GM18502 (cell line): ENCODE measurements at regions not wholly inside any gene's neighbourhood (a gene's known extent, or its start where the extent isn't known, plus 50 kb on each side); places are given as distances from the start of the nearest gene placed in this dataset.

ENCODE experiments used
- ATAC-seq: cut with Tn5 transposase; IDR thresholded peaks from one replicate; pipeline ENCODE4 v1.9.1; 2021; ENCODE audit warnings: mild to moderate bottlenecking; ENCODE audit not compliant: unreplicated experiment, poor library complexity

DNA sequence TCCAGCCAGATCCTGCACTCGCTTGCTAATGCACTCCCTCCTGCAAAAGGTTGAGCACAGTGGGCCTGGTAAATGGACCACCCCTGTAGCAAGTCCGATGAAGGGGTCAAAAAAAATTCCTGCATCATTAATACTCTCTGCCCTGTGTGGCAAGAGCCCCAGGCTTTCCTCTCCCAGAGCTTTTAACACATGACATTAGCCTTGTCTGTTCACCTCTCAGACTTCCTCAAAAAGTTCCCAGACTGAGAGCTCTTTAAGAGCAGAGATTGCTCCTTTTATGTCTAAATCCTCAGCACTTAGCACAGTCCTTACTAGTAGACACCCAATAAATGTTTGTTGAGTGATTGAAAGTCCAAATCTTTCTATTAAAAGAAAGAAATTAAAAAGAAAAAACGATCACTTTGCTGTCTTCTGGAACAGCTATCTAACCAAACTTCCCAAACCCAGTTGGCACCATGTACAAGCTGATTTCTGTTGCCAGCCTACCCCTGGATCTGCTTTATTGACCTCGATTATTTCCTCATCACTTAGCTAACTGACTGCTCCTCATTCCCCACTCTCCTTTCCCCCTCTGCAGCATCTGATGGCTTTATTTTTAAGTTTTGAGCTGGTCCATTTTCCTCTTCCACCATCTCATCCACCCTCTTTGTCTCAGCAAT is 209.8 kb downstream of the ENC1 start:
- ATAC-seq = no peak

DNA sequence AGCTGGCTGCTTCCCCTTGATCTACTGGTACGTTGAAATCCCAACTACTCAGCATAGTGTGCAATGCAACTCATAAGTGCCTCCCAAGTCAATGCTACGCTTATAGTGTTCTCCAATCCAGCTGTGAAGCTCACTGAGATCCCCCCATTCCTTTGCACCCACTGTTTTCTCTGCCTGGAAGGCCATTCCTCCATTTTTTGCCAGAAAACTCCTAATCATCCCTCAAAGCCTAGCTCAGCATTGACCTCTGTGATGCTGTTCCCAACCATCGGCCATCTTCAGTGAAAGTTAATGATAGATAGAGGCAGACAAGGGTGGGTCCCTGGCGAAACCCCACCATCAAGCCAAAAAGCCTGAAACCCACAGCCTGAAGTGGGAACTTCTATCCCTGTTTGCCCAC is 211.0 kb downstream of the ENC1 start:
- ATAC-seq = no peak

DNA sequence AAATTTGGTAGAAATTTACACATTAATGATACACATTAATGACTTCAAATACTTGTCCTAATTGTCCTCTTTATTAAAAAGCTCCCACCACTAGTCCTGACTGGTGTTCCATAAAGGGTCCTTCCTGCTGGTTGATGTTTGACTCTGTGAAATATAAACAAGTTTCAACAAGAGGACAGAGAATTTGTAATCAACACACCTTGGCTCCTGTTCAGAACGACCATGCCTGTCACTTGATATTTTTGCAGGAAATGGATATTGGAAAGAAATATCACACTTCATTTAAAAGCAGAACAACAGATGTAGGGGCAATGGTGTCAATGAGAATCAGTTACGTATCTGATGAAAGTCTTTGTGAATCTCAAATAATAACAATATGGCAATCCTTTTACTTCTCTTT is 211.7 kb downstream of the ENC1 start:
- no peak for ATAC-seq

DNA sequence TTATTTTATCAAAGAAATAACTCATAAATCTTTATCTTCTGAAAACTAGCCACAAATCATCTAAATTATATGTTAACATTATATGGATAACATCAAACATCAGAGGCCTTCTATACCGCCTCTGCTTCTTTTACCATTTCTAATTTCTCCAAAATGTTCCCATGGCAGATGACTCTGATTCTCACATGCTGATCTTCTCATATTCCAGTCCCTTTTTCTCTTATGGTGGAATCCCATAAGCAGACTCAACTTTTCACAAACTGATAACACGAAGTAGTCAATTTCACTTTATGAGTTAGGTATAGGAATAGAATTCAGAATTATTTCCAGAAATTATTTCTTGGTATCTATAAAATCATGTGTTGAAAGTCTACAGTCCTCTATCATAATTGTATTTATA is 212.3 kb downstream of the ENC1 start:
- no peak for ATAC-seq

DNA sequence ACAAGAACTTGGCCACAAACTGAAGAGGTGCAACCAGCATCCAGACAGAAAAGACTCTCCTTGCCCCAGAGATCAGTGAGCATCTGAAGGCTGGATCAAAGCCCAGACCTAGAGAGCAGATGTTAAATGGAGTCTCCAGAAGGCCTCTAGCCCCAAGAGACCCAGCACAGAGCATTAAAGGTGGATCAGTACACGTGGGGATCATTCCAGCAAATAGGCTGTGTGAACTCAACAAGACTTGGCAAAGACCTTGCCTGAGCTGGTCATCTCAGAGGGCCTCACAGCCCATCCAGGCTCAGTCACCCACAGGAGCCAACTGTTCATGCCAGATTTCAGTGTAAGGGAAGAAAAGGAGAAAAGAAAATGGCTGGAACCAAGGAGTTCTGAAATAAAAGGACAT is 214.0 kb downstream of the ENC1 start:
- ATAC-seq = no peak

DNA sequence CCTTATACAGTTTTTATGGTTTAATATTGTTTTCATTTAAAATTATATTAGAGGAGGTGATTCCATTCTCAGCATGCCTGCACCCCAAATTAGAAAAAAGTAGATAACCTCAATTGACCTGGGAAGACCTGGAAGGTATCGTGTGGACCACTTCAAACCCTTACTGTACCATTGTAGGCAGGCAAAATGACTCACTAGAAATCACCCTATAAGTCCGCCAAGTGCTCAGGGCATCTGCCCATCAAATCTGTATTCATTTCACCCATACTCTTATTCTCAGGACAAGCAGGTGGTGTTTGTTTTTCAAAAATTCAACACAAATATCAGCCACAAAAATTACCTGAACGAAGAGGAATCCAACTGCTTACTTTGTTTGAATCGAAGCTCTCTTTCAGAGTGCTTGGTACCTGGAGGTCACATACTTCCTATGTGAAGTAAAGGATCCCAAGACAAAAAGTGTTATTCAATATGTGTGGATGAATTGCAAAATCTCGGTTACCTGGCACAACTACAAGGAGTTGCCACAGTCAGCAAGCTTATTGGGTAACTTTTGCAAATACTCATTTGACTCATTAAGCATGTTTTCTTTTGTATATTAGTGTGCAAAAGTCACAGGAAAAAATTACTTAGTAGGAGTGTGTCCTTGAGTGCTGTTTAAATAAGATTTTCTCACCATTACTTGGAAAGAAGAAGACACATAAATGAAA is 216.2 kb downstream of the ENC1 start:
- no peak for ATAC-seq

DNA sequence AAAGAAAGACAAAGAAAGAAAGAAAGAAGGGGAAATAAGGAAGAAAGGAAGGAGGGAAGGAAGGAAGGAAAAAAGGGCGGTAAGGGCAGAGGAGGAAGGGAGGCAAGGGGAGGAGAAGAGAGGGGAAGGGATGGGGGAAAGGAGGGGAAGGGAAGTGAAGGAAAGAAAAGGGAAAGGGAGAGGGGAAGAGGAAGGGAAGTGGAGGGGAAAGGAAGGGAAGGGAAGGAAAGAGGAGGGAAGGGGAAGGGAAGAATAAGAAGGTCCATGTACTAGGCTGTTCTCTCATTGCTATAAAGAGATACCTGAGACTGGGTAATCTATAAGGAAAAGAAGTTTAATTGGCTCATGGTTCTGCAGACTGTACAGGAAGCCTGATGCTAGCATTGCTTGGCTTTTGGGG is 217.1 kb downstream of the ENC1 start:
- ATAC-seq = no peak

DNA sequence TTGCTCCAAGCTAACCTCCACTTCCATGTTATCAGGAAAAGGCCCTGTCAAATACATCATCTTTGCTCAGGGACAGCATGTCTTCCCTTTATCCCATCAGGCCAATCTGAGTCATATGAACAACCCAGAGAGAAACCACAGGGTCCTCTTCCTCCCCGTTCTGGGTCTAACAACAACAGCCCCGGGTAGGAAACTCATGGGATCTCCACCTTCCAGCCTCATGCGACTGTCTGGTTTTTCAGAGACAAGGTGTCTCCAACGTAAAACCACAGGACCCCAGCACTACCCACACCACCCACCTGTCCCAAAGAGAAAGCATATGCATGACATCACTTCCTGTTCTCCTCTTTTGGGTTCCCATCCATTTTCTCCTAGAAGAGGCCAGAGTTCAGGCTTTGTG is 217.9 kb downstream of the ENC1 start:
- ATAC-seq = no peak

DNA sequence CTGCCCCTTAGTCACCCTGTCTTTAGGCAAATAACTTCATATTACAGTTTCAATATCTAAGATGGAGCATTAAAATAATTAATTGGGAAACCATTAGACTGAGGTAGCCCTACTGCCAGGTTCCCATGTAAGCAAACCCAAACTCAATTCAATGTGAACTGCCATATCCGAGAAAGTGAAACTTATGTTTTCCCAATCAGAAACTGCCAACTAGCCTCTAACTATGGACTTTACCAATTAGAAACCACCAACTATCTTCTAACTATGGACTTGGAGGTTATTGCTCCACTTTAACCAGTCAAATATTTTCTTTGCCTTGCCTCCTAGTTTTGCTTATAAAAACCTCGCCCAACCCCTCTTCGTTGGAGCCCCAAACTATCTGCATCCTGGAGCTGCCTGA is 218.5 kb downstream of the ENC1 start:
- ATAC-seq = no peak

DNA sequence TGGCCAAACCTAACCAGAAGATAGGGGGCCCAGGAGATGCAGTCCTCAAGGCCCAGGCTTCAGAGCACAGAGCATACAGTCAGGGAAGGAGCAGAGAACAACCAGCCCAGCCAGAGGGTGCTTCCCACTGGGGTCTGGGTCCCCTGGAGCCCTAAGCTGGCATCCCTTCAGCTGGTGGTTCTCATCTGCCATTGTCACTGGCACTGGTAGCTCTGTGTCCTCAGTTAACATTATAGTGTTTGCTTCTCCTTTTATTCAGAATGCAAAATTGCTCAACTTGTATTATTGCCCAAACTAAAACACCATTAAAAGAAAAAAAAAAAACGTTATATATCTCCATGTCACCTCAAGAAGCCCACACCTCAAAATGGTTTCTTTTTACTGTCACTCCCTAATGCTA is 219.2 kb downstream of the ENC1 start:
- no peak for ATAC-seq

DNA sequence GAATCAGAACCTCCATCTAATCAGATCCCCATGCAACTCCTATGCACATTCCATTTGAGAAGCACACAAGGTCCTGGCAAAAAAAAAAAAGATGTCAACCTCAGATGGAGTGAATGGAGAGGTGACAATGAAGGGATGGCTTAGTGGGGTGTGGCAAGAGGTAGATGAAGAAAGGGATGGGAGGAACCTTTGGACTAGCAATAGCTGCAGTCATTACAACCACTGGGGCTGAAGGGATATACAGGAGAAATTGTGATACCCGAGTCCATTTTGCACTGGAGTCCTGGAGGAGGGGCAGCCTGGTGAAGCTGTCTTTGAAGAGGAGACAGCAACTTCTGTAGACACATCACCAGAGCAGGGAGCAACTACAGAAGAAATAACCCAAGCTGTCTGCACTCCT is 219.6 kb downstream of the ENC1 start:
- no peak for ATAC-seq

DNA sequence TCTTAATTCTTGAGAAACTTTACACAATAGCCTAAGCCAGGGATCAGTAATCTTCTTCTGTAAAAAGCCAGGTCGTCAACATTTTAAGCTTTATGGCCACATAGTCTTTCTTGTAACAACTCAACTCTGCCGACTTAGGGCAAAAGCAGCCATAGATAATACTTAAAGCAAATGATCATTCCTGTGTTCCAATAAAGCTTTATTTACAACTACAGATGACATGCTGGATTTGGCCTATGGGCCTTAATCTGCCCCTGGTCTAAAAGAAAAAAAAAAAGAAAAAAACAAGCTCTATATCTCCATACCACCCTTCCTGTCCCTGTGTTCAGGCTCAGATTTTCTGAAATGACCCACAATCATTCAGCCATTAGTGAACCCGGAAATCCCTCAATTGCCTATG is 220.3 kb downstream of the ENC1 start:
- no peak for ATAC-seq

DNA sequence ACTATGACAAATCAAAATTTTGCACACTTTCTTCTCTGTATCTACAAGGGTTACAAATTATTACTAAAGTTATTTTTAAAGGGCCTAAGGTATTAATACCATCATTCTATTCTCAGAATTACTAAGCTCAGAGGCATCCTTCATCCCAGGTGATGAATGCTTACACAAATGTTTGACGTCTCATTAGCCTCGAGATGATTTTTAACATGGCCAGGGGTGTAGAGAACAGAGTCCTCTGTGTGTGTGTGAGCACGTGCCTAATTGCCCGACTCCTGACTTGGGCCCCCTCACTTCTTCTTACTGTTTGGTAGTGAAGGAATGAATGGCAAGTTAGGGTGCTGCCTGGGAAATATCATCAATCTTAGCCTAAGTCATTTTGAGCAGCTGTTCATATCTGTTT is 221.1 kb downstream of the ENC1 start:
- no peak for ATAC-seq

DNA sequence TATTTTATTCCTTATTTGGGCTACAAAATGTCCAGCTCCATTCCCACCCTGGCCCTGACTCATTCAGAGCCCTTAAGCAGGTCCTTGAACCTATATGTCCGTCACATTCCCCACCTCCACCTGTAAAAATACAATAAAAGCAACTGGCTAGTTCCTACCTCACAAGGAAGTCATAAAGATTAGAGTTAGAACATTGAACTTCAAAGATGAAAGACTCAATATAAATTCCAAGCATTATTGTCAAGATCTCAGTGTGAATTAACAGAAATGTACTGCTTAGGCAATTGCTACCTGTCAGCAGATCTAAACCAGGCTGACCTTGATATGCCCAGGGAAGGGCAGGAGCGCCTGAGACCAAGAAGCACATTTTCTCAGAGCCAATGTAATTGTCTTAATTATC is 221.8 kb downstream of the ENC1 start:
- no peak for ATAC-seq

DNA sequence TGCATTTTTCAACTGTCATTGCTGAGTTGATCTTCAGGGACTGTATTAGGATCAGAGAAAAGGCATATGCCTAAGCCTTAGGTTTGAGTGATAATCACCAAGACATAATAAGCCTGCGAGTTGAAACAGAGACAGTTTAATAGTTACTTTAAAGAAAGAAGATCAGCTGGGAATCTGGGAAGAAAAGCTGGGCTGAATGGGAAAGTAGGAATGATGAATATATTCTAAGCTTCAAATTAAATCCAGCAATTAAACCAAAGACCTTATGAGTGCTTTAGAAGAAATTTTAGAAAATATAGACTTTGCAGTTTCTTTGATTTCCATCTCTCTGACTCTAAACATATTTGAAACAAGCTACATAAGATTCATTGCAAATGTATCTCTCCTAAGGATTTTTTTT is 222.3 kb downstream of the ENC1 start:
- ATAC-seq = no peak

DNA sequence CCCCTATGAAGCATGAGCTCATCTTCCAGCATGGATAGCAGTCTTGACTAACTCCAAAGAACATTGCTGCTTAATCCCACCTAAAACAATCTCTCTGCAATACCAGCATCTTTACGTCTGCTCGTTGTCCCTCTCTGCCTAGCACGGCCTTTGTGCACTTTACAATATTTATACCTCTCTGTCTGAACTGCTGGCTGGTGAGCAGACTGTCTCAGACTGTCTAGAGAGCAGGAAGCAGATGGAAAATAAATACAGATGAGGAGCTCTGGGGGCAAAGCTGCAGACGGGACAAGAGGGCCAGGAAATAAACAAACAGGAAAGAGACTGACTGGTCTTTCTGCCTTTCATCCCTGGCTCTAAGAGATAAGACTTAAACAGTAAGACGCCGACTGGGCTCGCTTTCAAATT is 224.8 kb downstream of the ENC1 start:
- no peak for ATAC-seq

DNA sequence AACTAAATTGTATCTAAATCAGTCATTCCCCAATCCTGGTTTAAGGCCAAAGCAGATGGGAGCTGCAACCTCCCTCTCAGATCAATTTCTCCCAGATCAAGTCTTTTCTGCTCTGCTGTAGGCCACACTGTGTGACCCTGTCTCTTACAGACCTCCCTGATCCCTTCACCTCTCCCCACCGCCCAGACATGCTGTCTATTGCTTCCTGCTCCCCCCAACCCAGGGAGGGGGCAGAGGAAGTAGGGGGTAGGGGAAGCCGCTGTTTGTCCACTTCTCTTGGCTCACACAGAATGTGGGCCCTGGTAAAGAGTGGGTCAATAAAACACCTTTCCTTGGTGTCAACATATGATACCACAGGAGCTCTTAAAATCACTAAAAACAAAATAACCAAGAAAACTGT is 226.3 kb downstream of the ENC1 start:
- no peak for ATAC-seq

DNA sequence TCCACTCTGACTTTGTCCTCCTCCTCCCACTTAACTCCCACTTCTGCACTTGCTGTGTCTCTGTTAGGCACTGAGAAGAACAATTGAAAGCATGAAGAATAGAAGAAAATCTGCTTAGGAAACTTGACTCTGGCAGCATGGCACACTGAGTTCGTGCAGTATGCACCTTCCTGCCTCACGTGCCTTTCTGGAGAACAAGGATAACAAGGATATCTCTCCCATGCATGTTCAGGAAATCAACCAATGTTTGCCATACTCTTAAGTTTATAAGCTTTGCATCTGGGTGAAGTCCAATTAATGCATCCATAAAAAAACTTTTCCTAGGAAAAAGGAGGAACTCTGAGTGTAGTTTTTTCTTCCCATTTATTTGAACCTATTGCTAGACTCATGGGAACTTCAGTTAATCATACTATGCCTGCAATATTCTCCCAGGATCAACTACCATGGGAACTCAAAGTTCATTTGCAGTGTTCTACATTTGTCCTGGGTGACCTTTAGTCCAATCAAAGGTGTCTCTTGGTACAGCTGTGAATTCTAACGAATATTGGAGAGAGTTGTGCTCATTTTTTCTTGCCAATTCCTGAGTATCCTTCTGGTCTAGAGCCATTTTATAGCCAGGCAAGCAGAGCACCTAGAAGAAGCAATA is 227.0 kb downstream of the ENC1 start:
- ATAC-seq = no peak

DNA sequence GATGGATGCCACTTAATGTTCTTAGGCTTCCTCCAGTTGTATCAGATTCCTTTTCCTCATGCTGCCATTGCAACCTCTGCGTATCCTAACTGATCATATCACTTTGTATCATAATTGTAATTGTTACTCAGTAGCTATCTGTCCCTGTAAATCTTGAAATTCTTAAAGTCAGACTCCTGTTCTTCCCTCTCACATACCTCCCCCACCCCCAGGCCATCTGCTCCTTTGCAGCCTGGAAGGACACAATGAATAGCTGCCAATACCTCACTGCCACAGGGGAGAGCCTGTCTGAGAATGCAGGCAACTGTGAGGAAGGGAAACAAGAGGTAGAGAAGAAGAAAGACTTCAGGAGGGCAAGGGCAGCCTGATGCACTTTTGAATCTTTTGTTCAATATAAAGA is 228.5 kb downstream of the ENC1 start:
- no peak for ATAC-seq

DNA sequence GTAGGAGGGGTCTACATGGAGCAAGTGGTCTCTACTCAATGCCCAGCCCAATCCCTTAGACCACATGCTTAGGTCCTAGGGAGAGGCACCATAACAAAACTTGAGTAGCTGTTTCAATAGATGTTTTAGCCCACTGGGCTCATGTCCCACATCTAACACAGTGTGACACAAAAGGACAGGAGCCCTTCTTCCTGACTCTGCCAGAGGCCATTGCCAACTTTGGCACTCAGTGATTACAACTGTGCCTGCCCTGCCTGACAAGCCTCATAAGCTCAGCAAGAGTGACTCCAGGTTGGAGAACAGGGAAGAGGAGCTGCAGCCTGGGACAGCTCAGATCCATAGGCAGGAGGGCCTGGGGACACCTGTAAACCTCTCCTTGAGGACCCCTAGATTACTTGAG is 230.8 kb downstream of the ENC1 start:
- no peak for ATAC-seq

DNA sequence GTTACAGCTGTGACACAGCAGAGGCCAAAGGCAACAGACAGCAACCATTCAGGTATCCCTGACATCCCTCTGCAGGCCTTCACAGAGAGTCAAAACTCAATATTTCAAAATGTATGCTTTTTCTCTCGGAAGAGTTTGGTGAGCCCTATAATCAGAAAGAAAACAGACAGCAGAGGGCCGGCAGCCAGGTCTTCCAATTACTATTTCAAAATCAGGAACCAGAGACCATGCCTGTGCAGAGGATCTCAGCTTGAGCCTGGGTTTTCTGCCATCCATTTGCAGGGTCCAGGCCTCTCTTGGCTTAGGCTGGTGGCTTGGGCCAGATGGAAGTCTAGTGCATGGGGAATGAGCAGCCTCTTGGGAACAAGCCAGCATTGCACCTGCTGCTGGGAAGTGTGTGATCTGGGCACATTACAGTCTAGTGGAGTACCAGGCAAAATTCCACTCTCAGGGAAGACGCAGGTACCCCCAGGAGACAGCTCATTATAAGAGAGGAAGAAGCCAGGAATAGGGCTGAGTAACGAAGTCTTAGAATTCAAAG is 231.3 kb downstream of the ENC1 start:
- ATAC-seq = no peak
